ENCODE measurements at regions not wholly inside any gene's neighbourhood (a gene's known extent, or its start where the extent isn't known, plus 50 kb on each side); places are given as distances from the start of the nearest gene placed in this dataset.

DNA sequence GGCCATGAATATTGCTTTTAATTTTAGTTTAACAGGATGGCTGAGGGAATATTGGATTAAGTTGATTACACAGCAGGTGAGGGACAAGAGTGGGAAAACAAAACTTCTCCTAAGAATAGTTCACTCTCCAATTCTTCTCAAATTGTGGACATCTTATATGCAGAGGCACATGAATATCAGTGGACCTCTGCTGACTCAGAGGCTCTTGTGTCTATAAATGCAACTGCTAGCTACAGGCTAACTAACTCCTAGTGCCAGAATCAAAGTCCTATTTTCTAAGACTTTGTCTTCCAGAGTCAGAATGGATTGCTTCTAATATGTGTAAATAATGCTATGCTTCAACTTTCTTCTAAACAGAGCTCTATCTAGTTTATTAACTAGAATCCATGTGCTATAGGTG is 175.8 kb downstream of the IL15 start:
- no peaks in the 10 kb centered on the region for H3K79me2 ChIP-seq (ENCODE audit: control insufficient read depth, insufficient read depth, low read length)
- FAIRE-seq (no peak), DNase-seq (ENCODE audit: low read depth, low spot score) (no peak)
- H3K36me3 ChIP-seq (ENCODE audit: control insufficient read depth in 2 of 2, extremely low read depth in 1 of 2, insufficient read depth in 2 of 2, low read length in 2 of 2) = no peaks in the 10 kb centered on the region
- H2AFZ ChIP-seq (ENCODE audit: low read depth, low read length) = no peak overlapping the region
- ChIA-PET CTCF (interaction anchor here (0.9 to 1.2 kb wide), 3 partner anchors 9 to 29 kb away, joined by 3 to 5 read pairs (median 3); no protein-coding TSS in a partner anchor), POLR2A (no interaction called here)
- no peaks in the 10 kb centered on the region for H3K9me3 ChIP-seq (replicated peaks; ENCODE audit: control insufficient read depth, insufficient read depth, low read length)
- intact Hi-C loops (cut with micrococcal nuclease) (no loop called here), dilution Hi-C loops (cut with MboI; ENCODE audit: extremely low pct_ligation_motif_present, low sequenced_read_pairs) (no loop called here)
- no peak overlapping the region for H3K27ac ChIP-seq (ENCODE audit: insufficient read depth, low read depth, low read length)
- no peaks in the 10 kb centered on the region for H4K20me1 ChIP-seq (replicated peaks; ENCODE audit: control insufficient read depth, extremely low read depth, insufficient read depth, low read length)
- H3K27me3 ChIP-seq (ENCODE audit: control insufficient read depth in 2 of 2, insufficient read depth in 2 of 2, low read length in 2 of 2) = no peaks in the 10 kb centered on the region
- no peak overlapping the region for H3K4me2 ChIP-seq (ENCODE audit: insufficient read depth, low read length)
- BruUV-seq (replicated peaks) = no TSS peak
- peaks cover 2% of the 10 kb centered on the region for H3K9me1 ChIP-seq (replicated peaks; ENCODE audit: control insufficient read depth, extremely low read depth, insufficient read depth, low read length)
- no peak overlapping the region for H3K4me3 ChIP-seq (replicated peaks in 1 of 3; ENCODE audit: insufficient read depth in 1 of 3, low read depth in 1 of 3, low read length in 3 of 3)
- H3K9ac ChIP-seq (replicated peaks; ENCODE audit: extremely low read depth, insufficient read depth, low read length) = no peak overlapping the region
- TF ChIP-seq, protein P1, sequence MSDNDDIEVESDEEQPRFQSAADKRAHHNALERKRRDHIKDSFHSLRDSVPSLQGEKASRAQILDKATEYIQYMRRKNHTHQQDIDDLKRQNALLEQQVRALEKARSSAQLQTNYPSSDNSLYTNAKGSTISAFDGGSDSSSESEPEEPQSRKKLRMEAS (IDR thresholded peaks at IDR 0.05; ENCODE audit: insufficient read depth, insufficient read length) = no peak
- TF ChIP-seq JUN (IDR thresholded peaks at IDR 0.05; ENCODE audit: borderline replicate concordance, insufficient read depth, insufficient read length, low read depth) = no peak
- no peak for TF ChIP-seq EZH2 (IDR thresholded peaks at IDR 0.05; ENCODE audit: borderline replicate concordance, low read depth, low read length, severe bottlenecking)
- no peak for TF ChIP-seq POLR2AphosphoS5 (IDR thresholded peaks at IDR 0.05; ENCODE audit: insufficient read depth, low read depth, low read length)
- no peak for TF ChIP-seq GATA2 (IDR thresholded peaks at IDR 0.05; ENCODE audit: insufficient read depth, insufficient read length, low read depth, low read length)
- TF ChIP-seq, protein P2, sequence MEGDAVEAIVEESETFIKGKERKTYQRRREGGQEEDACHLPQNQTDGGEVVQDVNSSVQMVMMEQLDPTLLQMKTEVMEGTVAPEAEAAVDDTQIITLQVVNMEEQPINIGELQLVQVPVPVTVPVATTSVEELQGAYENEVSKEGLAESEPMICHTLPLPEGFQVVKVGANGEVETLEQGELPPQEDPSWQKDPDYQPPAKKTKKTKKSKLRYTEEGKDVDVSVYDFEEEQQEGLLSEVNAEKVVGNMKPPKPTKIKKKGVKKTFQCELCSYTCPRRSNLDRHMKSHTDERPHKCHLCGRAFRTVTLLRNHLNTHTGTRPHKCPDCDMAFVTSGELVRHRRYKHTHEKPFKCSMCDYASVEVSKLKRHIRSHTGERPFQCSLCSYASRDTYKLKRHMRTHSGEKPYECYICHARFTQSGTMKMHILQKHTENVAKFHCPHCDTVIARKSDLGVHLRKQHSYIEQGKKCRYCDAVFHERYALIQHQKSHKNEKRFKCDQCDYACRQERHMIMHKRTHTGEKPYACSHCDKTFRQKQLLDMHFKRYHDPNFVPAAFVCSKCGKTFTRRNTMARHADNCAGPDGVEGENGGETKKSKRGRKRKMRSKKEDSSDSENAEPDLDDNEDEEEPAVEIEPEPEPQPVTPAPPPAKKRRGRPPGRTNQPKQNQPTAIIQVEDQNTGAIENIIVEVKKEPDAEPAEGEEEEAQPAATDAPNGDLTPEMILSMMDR (IDR thresholded peaks at IDR 0.05; ENCODE audit: extremely low read depth in 1 of 2, insufficient read depth in 1 of 2, low read depth in 1 of 2, low read length in 2 of 2) = no peak
- TF ChIP-seq POLR2A (IDR thresholded peaks at IDR 0.05; ENCODE audit: low read depth, low read length) = no peak
- TF ChIP-seq FOS (IDR thresholded peaks at IDR 0.05; ENCODE audit: borderline replicate concordance, insufficient read depth, low read length) = no peak
- no peak for TF ChIP-seq MYC (IDR thresholded peaks at IDR 0.05; ENCODE audit: low read depth, low read length)
- H3K4me1 ChIP-seq (ENCODE audit: control insufficient read depth, extremely low read depth, insufficient read depth, low read length) = no peaks in the 10 kb centered on the region
